Activated T-cell treated with anti-CD3 and anti-CD28 coated beads, Interleukin-2, amount 50 U/mL, for 24 hours (primary cell): ENCODE measurements at regions not wholly inside any gene's neighbourhood (a gene's known extent, or its start where the extent isn't known, plus 50 kb on each side); places are given as distances from the start of the nearest gene placed in this dataset.

Source experiments
- DNase-seq: peaks from one replicate; pipeline ENCODE4 v3.0.0-alpha.2; 2020
- H3K27ac Mint-ChIP-seq: 2 replicates; pipeline ENCODE4 v1.8.0; 2020; ENCODE audit warnings: mild to moderate bottlenecking, mixed read lengths
- H3K27me3 Mint-ChIP-seq: 2 replicates; pipeline ENCODE4 v1.8.0; 2020; ENCODE audit warnings: mixed read lengths
- H3K36me3 Mint-ChIP-seq: 2 replicates; pipeline ENCODE4 v1.8.0; 2020; ENCODE audit warnings: low read depth, mixed read lengths
- H3K4me1 Mint-ChIP-seq: 2 replicates; pipeline ENCODE4 v1.8.0; 2020; ENCODE audit warnings: low read depth, mixed read lengths
- H3K4me3 Mint-ChIP-seq: 2 replicates; pipeline ENCODE4 v1.8.0; 2020; ENCODE audit warnings: mild to moderate bottlenecking, moderate library complexity, mixed read lengths
- H3K9me3 Mint-ChIP-seq: 2 replicates; pipeline ENCODE4 v1.8.0; 2020; ENCODE audit warnings: mixed read lengths

DNA sequence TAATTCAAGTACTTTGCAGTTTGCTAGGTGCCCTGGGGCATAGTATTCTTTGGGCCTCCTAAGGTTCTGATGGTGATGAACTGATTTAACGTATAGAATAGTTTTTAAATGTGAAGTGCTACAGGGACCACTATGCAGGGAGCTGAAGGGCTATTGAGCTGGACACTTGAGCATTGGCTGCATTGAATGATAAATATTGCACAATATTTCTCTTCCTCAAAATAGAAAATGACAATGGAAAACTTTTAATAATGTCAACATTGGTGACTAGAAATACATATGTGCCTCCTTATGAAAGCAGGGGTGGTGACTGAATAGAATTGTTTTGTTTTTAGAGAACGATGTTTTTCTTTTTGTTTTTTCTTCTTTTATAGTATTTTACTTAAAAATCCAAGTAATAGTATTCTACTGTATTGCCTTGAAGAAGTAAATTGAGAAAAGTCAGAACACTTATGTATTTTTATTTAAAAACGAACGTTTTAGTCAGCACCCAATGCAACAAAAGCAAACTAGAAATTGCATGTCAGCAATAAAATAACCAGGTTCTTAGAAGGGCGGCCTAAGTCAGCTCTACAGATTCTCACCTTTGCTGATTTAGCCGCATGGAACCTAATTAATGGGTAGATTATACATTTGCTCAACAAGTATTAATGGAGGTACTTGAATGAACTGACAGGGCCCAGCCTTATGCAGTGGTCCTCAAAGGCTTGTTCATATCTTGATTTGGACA, 244.0 kb upstream of the KLF6 start:
- Mint-ChIP-seq H3K4me3 (no peak overlapping the region), H3K36me3 (no peaks in the 10 kb centered on the region), H3K4me1 (peaks cover 20% of the 10 kb centered on the region), H3K27ac (no peak overlapping the region), H3K9me3 (no peaks in the 10 kb centered on the region), H3K27me3 (no peaks in the 10 kb centered on the region)
- no peak for DNase-seq

DNA sequence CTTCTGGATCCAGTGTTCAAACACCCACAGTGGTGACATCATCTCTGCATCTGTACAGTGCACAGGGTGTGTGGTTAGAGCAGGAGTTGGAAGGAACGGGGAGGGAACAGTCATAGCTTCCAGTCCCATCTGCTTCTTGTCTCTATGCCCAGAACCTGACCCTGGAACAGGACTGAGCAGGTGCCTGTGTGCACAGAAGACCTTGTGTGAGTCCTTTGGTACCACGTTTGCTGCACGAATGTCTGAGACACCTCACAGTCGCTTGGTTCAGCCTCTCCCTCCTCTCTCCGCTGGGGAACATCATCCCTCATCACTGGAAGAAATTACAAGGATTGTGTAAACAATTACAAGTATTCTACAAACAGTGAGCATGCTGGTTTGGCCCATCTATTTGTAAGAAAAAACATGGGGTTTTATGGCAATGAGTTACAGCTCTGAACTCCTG, 243.0 kb upstream of the KLF6 start:
- Mint-ChIP-seq H3K36me3 (no peaks in the 10 kb centered on the region), H3K27ac (no peak overlapping the region), H3K4me1 (peaks cover 10% of the 10 kb centered on the region), H3K4me3 (no peak overlapping the region), H3K27me3 (no peaks in the 10 kb centered on the region), H3K9me3 (no peaks in the 10 kb centered on the region)
- DNase-seq = no peak

DNA sequence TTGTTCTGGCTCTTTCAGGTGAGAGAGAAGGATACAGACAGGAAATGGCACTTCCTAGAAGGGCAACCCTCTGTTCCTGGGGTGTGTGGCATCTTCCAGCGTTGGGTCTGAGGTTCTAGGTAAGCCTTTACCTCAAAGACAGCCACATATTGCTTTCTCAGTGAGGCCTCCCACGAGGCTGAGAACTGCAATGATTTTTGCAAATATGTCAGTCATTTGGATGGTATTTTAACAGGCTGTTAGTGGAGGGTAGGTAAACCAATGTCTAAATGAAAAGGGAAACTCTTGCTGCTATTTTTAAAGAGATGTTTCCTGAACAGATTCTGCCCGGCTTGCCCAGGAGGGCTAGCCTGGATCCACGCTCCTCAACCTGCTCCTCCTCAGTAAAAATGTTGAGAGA, 240.3 kb upstream of the KLF6 start:
- H3K4me3 Mint-ChIP-seq = no peak overlapping the region
- no peaks in the 10 kb centered on the region for H3K9me3 Mint-ChIP-seq
- no peak for DNase-seq
- H3K27ac Mint-ChIP-seq = no peak overlapping the region
- H3K27me3 Mint-ChIP-seq = no peaks in the 10 kb centered on the region
- H3K36me3 Mint-ChIP-seq = no peaks in the 10 kb centered on the region
- H3K4me1 Mint-ChIP-seq = no peaks in the 10 kb centered on the region

DNA sequence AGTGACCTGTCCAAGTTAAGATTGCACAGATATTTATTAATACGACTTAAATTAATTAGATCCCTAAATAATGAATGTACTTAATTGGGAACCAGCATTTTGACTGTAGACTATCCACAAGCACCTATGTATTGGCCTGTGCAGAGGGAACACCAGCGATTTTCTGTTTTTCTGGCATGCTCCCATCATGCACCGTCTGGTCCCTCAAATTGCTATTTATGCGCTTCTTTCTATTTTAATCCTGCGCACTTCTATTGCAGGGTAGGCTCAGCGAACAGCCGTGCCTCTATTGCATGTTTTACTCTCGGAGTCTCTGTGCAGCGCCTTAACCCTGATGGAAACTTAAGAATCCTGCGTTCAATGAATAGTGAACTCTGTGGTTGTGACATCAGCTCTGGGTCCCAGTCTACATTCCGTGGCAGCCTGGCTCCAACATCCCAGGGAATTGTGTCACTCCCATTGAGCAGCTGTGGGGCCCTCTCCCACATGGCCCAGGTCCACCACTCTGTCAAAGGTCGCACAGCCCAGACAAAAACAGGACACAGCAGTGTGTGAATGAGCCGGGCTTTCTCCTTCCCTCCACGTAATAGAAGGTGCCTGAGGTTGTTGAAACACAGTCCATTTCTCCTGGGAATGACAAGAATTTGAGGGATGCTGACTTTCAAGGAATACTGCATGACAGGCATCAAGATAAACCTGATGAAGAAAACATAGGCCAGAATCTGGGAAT, 239.7 kb upstream of the KLF6 start:
- Mint-ChIP-seq H3K4me3 (no peak overlapping the region), H3K9me3 (no peaks in the 10 kb centered on the region), H3K27ac (no peak overlapping the region), H3K4me1 (no peaks in the 10 kb centered on the region), H3K27me3 (no peaks in the 10 kb centered on the region), H3K36me3 (no peaks in the 10 kb centered on the region)
- DNase-seq = no peak

DNA sequence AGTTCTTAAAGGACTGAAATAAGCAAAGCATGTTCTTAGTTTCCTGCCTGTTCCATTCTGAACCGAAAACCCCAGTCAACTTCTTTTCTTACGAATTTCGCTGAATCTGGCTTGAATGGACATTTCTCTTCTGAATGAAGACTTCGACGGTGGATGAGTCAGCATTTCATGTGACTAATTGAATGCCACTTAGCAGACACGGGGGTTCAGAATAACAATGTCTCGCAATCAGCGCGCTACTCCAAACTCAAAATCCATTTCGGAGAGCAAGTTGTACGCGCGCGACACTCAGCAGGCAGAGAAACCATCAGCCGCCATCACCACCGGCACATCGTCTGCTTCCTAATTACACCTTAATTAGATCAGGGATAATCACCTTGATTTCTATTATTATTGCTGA, 239.0 kb upstream of the KLF6 start:
- Mint-ChIP-seq H3K27me3 (no peaks in the 10 kb centered on the region), H3K4me1 (no peaks in the 10 kb centered on the region), H3K9me3 (no peaks in the 10 kb centered on the region), H3K4me3 (no peak overlapping the region), H3K36me3 (no peaks in the 10 kb centered on the region), H3K27ac (no peak overlapping the region)
- DNase-seq = no peak

DNA sequence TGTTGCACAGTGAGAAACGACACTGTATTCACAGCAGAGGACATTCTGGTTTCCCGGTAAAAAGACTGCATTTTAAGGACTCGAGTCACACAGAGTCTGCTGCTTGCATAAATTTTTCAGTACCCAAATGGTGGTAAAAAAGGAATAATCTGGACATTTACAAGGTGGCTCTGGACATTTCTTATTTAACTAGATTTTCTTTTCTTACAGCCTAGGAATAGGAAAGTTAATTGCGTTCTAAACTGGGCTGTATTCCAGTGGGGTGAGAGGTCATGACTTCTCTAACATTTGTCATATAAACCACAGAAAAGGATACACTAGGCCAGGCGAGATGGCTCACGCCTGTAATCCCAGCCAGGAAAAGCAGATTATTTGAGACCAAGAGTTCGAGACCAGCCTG, 237.5 kb upstream of the KLF6 start:
- Mint-ChIP-seq H3K27me3 (no peaks in the 10 kb centered on the region), H3K4me3 (no peak overlapping the region), H3K27ac (no peak overlapping the region), H3K4me1 (peaks cover 12% of the 10 kb centered on the region), H3K9me3 (no peaks in the 10 kb centered on the region), H3K36me3 (no peaks in the 10 kb centered on the region)
- no peak for DNase-seq

DNA sequence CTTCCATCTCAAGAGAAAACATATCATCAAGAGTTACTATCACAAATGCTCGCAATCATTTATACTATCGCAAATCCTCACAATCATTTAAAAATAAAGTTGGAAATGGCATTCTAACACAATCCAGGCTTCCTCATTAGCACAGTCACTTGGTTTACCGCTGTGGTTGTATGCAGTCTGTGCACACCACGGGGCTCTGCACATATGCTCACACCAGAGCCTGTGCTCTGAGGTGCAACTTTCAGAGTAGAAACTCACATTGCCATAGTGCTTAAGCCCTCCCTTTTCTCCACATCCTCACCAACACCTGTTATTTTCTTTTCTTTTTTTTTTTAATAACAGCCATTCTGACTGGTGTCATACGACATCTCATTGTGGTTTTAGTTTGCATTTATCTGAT, 235.6 kb upstream of the KLF6 start:
- Mint-ChIP-seq H3K9me3 (no peaks in the 10 kb centered on the region), H3K27ac (no peak overlapping the region), H3K27me3 (no peaks in the 10 kb centered on the region), H3K4me1 (peaks cover 14% of the 10 kb centered on the region), H3K36me3 (no peaks in the 10 kb centered on the region), H3K4me3 (no peak overlapping the region)
- DNase-seq = no peak

DNA sequence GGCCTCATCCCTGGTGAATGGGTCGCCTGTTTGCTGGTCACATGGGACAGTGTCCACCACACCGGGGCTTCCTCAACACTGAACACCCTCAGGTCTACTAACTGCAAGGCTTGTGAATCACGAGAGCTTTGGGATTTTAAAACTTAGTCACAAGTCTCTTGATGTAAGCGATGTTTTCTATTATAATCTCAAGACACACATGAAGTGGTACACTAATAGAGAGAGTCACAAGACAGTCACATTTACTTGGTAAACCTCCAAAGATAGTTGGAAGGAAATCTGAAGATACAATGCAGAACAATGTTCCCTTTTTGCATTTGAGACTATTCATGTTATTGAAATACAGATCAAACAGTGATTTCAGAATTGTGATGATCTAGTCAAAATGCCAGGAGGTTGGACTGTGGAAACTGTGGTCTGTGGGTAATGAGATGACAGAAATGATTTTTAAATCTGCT, 233.1 kb upstream of the KLF6 start:
- Mint-ChIP-seq H3K27me3 (no peaks in the 10 kb centered on the region), H3K9me3 (no peaks in the 10 kb centered on the region), H3K36me3 (no peaks in the 10 kb centered on the region), H3K4me3 (no peak overlapping the region), H3K4me1 (peaks cover 22% of the 10 kb centered on the region), H3K27ac (peak overlapping the region; percentile 13)
- DNase-seq = no peak

DNA sequence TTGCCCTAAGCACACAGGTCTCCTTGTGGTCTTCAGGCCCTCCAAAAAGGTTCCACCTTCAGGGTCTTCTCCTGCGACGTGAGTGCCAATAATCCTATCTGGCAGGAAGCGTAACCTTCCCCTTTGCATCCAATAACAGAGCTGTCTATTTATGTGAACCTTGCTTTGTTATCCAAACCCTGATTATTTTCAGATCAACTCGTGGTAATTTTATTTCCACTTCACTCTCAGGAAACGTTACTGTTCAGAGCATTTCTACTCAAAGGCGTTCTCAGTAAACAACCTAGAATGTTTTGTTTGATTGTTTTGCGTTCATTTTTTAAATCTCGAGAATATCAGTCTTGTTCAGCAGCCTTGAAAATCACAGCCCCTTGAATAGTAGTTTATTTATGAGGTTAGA, 232.3 kb upstream of the KLF6 start:
- no peak for DNase-seq
- H3K27ac Mint-ChIP-seq = no peak overlapping the region
- no peaks in the 10 kb centered on the region for H3K9me3 Mint-ChIP-seq
- H3K36me3 Mint-ChIP-seq = no peaks in the 10 kb centered on the region
- no peaks in the 10 kb centered on the region for H3K27me3 Mint-ChIP-seq
- peaks cover 25% of the 10 kb centered on the region for H3K4me1 Mint-ChIP-seq
- H3K4me3 Mint-ChIP-seq = no peak overlapping the region

DNA sequence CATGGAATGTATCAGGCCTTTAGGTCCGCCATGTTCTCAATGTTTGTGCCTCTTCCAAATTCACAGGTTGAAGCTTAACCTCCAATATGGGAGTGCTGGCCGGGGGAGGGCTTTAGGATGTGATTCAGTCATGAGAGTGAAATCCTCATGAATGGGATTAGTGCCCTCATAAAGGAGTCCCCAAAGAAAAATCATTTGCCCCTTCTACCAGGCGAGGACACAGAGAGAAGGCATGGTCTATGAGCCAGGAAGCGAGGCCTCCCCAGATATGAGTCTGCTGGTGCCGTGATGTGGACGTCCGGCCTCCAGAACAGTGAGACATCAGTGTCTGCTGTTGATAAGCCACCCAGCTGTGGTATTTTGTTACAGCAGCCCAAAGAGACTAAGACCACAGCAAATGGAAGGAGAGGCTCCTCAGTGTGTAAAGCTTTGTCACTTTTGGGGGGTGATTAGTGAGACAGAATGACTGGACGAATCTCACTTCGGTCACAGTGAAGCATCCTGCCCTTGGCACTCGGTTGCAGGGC, 231.3 kb upstream of the KLF6 start:
- Mint-ChIP-seq H3K27me3 (no peaks in the 10 kb centered on the region), H3K27ac (no peak overlapping the region), H3K4me3 (no peak overlapping the region), H3K36me3 (no peaks in the 10 kb centered on the region), H3K9me3 (no peaks in the 10 kb centered on the region), H3K4me1 (peaks cover 25% of the 10 kb centered on the region)
- no peak for DNase-seq

DNA sequence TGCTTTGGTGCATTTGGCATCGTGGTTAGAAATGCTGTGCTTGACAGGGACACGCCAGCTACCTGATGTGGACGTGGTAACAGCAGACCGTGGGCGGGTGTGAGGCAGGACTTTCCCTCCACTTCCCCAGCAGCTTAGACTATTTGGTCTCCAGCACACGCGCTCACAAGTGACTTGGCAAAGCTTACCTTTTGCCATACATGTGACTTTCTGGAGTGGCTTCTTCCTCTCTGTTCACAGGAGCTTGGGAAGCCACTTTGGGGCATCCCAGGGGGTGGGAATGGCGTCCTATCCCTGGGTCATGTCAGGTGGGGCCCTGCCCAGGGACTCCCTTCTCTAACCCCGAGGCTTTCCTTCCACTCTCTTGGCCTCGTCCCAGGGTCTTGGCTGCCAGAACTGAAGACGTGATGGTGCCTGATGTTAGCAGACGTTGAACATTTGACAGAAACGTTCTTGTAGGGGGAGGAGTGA, 228.7 kb upstream of the KLF6 start:
- peak; percentile 65 for DNase-seq
- no peaks in the 10 kb centered on the region for H3K27me3 Mint-ChIP-seq
- no peak overlapping the region for H3K4me3 Mint-ChIP-seq
- H3K27ac Mint-ChIP-seq = peak overlapping the region; percentile 60
- H3K9me3 Mint-ChIP-seq = no peaks in the 10 kb centered on the region
- no peaks in the 10 kb centered on the region for H3K36me3 Mint-ChIP-seq
- peaks cover 25% of the 10 kb centered on the region for H3K4me1 Mint-ChIP-seq

DNA sequence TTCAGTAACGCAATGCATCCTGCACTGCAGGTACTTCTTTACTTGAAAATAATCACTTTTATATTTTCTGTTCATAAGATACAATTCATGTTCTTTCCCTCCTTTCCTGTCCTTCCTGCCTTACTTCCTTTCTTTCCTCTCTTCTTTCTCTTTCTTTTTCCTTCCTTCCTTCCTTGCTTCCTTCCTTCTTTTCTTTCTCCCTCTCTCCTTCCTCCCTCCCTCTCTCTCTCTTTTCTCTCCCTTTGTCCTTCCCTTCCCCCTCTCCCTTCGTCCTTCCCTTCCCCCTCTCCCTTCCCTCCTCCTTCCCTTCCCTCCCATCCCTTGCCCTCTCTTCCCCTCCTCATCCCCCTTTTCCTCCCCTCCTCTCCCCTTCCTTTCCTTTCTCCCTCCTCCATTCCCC, 227.8 kb upstream of the KLF6 start:
- Mint-ChIP-seq H3K9me3 (no peaks in the 10 kb centered on the region), H3K36me3 (no peaks in the 10 kb centered on the region), H3K4me3 (no peak overlapping the region), H3K27ac (no peak overlapping the region), H3K4me1 (peaks cover 16% of the 10 kb centered on the region), H3K27me3 (no peaks in the 10 kb centered on the region)
- no peak for DNase-seq

DNA sequence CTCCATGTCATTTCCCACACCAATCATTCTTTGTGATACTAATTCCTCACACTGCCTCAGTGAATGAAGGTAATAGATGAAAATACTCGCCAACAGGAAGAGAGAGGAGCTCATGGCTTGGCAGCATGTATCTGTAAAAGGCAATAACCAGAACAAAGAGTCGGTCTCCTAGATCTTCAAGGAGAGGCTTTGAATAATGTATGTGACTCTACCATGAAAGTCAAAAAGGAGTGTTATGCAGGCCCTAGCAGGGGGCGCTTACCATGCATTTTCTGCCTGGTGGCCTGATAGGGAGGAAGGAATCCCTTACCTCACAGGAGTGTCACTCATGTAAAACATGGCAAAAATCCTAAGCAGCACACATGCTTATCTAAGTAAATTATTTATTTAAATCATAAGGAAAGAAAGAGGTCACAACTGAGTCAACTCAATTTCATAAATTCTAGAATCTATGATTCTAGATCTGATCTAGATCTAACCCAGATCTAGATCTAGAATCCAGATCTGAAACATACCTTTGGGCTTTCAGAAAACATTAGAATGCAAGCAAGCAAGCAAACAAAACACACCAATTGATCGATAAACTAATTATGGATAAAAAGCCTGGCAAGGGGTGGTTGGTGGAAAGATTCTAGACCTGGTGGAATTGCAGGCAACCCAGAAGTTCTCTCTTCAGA, 226.3 kb upstream of the KLF6 start:
- no peak for DNase-seq
- Mint-ChIP-seq H3K9me3 (no peaks in the 10 kb centered on the region), H3K4me1 (peaks cover 11% of the 10 kb centered on the region), H3K27ac (no peak overlapping the region), H3K36me3 (no peaks in the 10 kb centered on the region), H3K27me3 (no peaks in the 10 kb centered on the region), H3K4me3 (no peak overlapping the region)

DNA sequence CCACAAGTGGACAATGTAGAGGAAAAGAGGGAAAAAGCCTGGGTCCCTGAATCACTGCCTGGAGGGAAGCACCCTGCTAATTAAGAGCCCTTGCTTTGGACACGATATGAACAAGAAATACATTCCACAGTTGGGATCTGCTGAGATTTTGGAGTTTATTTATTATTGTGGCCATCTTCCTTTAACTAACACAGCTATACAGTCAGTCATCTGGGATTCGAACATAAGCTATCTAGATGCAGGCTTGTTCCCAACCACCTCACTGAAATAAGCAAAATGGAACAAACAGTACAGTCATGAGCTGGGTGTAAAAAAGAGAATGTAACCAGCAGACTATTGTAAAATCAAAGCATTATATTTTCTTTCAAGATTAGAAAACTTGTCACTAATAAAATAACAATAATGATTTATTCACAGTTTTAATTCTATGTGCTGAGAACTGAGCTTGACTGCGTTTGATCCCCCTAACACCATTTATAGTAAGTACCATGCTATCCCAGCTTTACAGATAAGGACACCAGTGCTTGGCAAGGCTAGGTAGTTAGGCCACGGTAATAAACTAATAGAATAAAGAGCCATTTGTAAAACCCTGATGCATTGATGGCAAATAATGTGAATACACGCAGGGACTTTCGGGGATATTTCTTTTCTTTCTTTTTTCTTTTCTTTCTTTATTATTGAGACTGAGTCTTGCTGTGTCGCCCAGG, 223.8 kb upstream of the KLF6 start:
- Mint-ChIP-seq H3K9me3 (no peaks in the 10 kb centered on the region), H3K4me1 (peaks cover 11% of the 10 kb centered on the region), H3K36me3 (no peaks in the 10 kb centered on the region), H3K27ac (no peak overlapping the region), H3K4me3 (no peak overlapping the region), H3K27me3 (no peaks in the 10 kb centered on the region)
- no peak for DNase-seq
